ENCODE measurements at regions not wholly inside any gene's neighbourhood (a gene's known extent, or its start where the extent isn't known, plus 50 kb on each side); places are given as distances from the start of the nearest gene placed in this dataset.

- ATAC-seq, result peak; percentile 77 to 85 (median 82)
- H3K36me3 ChIP-seq, result no peaks in the 10 kb centered on the region
- no peaks in the 10 kb centered on the region for H3K27me3 ChIP-seq
- H3K4me1 ChIP-seq, result peaks cover 0 to 43% (median 8%) of the 10 kb centered on the region in 4 donors
- H3K9me3 ChIP-seq, result no peaks in the 10 kb centered on the region
- H3K27ac ChIP-seq, result peak overlapping the region in 2 of 3 donors; percentile 27 to 66
- peak in 1 of 3 donors; percentile 67 for DNase-seq
- intact Hi-C loops (cut with DNase I), result no loop called here
- TF ChIP-seq POLR2A (IDR thresholded peaks at IDR 0.05) (no peak), CTCF (IDR thresholded peaks at IDR 0.05) (no peak)
- no peak overlapping the region for H3K4me3 ChIP-seq
- WGBS (ENCODE audit: insufficient coverage, low coverage, low lambda C conversion rate, missing lambda C conversion rate), result 28% methylated on average over 2 of the region's 2 CpGs
Observed at GRCh38 chr7:36045326-36045725, 107.7 kb upstream of the EEPD1 start.

GRCh38 chr7:36045830-36046341 lies 107.2 kb upstream of the EEPD1 start:
- 53% methylated on average over 2 of the region's 3 CpGs for whole genome bisulfite sequencing (ENCODE audit: insufficient coverage, low coverage, low lambda C conversion rate, missing lambda C conversion rate)
- H3K4me3 ChIP-seq, result no peak overlapping the region
- H3K27me3 ChIP-seq, result no peaks in the 10 kb centered on the region
- H3K36me3 ChIP-seq, result no peaks in the 10 kb centered on the region
- peak overlapping the region in 2 of 3 donors; percentile 27 to 66 for H3K27ac ChIP-seq
- ATAC-seq, result peak; percentile 6 to 43 (median 34)
- intact Hi-C loops (cut with DNase I), result no loop called here
- H3K4me1 ChIP-seq, result peaks cover 0 to 43% (median 8%) of the 10 kb centered on the region in 4 donors
- no peaks in the 10 kb centered on the region for H3K9me3 ChIP-seq
- TF ChIP-seq POLR2A (IDR thresholded peaks at IDR 0.05) (no peak), CTCF (IDR thresholded peaks at IDR 0.05) (no peak)
- no peak for DNase-seq

- 76% methylated on average over 2 of the region's 2 CpGs for WGBS (ENCODE audit: insufficient coverage, low coverage, low lambda C conversion rate, missing lambda C conversion rate)
- H3K27ac ChIP-seq, result no peak overlapping the region
- H3K27me3 ChIP-seq, result no peaks in the 10 kb centered on the region
- no peaks in the 10 kb centered on the region for H3K9me3 ChIP-seq
- H3K4me3 ChIP-seq, result no peak overlapping the region
- intact Hi-C loops (cut with DNase I), result no loop called here
- no peak for DNase-seq
- no peak for ATAC-seq
- H3K36me3 ChIP-seq, result no peaks in the 10 kb centered on the region
- TF ChIP-seq CTCF (IDR thresholded peaks at IDR 0.05) (no peak), POLR2A (IDR thresholded peaks at IDR 0.05) (no peak)
- peaks cover 0 to 43% (median 8%) of the 10 kb centered on the region in 4 donors for H3K4me1 ChIP-seq
Observed at GRCh38 chr7:36047091-36047658, 105.9 kb upstream of the EEPD1 start.

- no peak for TF ChIP-seq POLR2A (IDR thresholded peaks at IDR 0.05)
- no peak for TF ChIP-seq CTCF (IDR thresholded peaks at IDR 0.05)
- Histone ChIP-seq H3K36me3 (no peaks in the 10 kb centered on the region), H3K4me1 (peaks cover 0 to 43% (median 8%) of the 10 kb centered on the region in 4 donors), H3K27ac (peak overlapping the region in 1 of 3 donors; percentile 52), H3K4me3 (no peak overlapping the region), H3K9me3 (no peaks in the 10 kb centered on the region), H3K27me3 (no peaks in the 10 kb centered on the region)
- peak in 1 of 3 donors; percentile 65 for DNase-seq
- peak; percentile 59 to 81 (median 66) for ATAC-seq
- 16% methylated on average over 5 of the region's 5 CpGs for WGBS (ENCODE audit: insufficient coverage, low coverage, low lambda C conversion rate, missing lambda C conversion rate)
- intact Hi-C loops (cut with DNase I), result no loop called here
Observed at GRCh38 chr7:36048141-36048901, 104.7 kb upstream of the EEPD1 start.
